HL-60 (cell line): ENCODE measurements at regions not wholly inside any gene's neighbourhood (a gene's known extent, or its start where the extent isn't known, plus 50 kb on each side); places are given as distances from the start of the nearest gene placed in this dataset.
"Not testable (repeated sequence)": the region's sequence is repeated elsewhere in the genome, so short reads cannot be mapped to it uniquely, and the experiment has no call there.

ENCODE experiments used
- CTCF ChIP-seq: IDR thresholded peaks from one replicate; pipeline ENCODE4 v1.5.1; 2011; ENCODE audit warnings: low read length, control low read depth, inconsistent platforms; ENCODE audit not compliant: insufficient read depth
- POLR2AphosphoS5 ChIP-seq: IDR thresholded peaks from 2 replicates; pipeline ENCODE4 v1.6.1; 2012; ENCODE audit warnings: low read depth

GRCh38 chr18:38771620-38772019 lies 1206.0 kb upstream of the CELF4 start:
- not testable (repeated sequence) for TF ChIP-seq CTCF, POLR2AphosphoS5
